Caco-2 (cell line): ENCODE measurements at regions not wholly inside any gene's neighbourhood (a gene's known extent, or its start where the extent isn't known, plus 50 kb on each side); places are given as distances from the start of the nearest gene placed in this dataset.

Experiments
- BruUV-seq: library from RNA; stranded (reverse); fragments of 400-500 nt; replicated peaks from 2 replicates; lab custom pipeline; 2021; lab: Mats Ljungman, UMichigan
- CTCF ChIA-PET: fragments of 300-600 bp; sonication (Branson Sonifier 250); formaldehyde crosslinking; loops from one replicate; lab custom pipeline; 2022; ENCODE audit warnings: antibody characterized with exemption; lab: Charles Lee
- POLR2A ChIA-PET: fragments of 300-600 bp; sonication (Branson Sonifier 250); formaldehyde crosslinking; loops from one replicate; lab custom pipeline; 2022; ENCODE audit warnings: antibody characterized with exemption; lab: Charles Lee
- DNase-seq, 2 experiments: peaks; one replicate each; pipeline versions ENCODE4 v3.0.0 to v3.0.0-alpha.2; 2020 to 2022
- H3K27me3 ChIP-seq: replicated peaks from 2 replicates; pipeline ENCODE4 v1.6.0; 2011; ENCODE audit warnings: low read length; ENCODE audit not compliant: control insufficient read depth, insufficient read depth
- H3K36me3 ChIP-seq: 2 replicates; pipeline ENCODE4 v1.5.1; 2011; ENCODE audit warnings: low read length; ENCODE audit not compliant: control insufficient read depth, insufficient read depth
- H3K4me1 ChIP-seq: fragments of 250-450 bp; sonication (Bioruptor Pico); 2 replicates; pipeline ENCODE4 v1.5.1; 2020; ENCODE audit warnings: mild to moderate bottlenecking
- H3K4me3 ChIP-seq: 2 replicates; pipeline ENCODE4 v1.5.1; 2011; ENCODE audit warnings: low read depth, mild to moderate bottlenecking, control low read depth, low read length
- H3K9me3 ChIP-seq: fragments of 250-450 bp; sonication (Bioruptor Pico); 2 replicates; pipeline ENCODE4 v1.5.1; 2020; ENCODE audit warnings: mild to moderate bottlenecking, moderate library complexity
- H3K27ac Mint-ChIP-seq: one replicate; pipeline ENCODE4 v1.8.0; 2022; ENCODE audit warnings: mixed read lengths; ENCODE audit not compliant: unreplicated experiment
- H3K27me3 Mint-ChIP-seq: one replicate; pipeline ENCODE4 v1.8.0; 2022; ENCODE audit warnings: mixed read lengths; ENCODE audit not compliant: insufficient read depth, unreplicated experiment
- H3K36me3 Mint-ChIP-seq: one replicate; pipeline ENCODE4 v1.8.0; 2022; ENCODE audit warnings: mild to moderate bottlenecking, mixed read lengths; ENCODE audit not compliant: insufficient read depth, unreplicated experiment
- H3K4me1 Mint-ChIP-seq: one replicate; pipeline ENCODE4 v1.8.0; 2022; ENCODE audit warnings: low read depth, mixed read lengths; ENCODE audit not compliant: unreplicated experiment
- H3K4me3 Mint-ChIP-seq: one replicate; pipeline ENCODE4 v1.8.0; 2022; ENCODE audit warnings: mild to moderate bottlenecking, moderate library complexity, mixed read lengths; ENCODE audit not compliant: unreplicated experiment
- H3K9me3 Mint-ChIP-seq: one replicate; pipeline ENCODE4 v1.8.0; 2022; ENCODE audit warnings: mixed read lengths; ENCODE audit not compliant: unreplicated experiment
- intact Hi-C: fragments of 100-400 bp; cut with micrococcal nuclease; formaldehyde crosslinking; loops from one replicate; pipeline ENCODE4 v1.10.0; 2022; ENCODE audit not compliant: unreplicated experiment
- TF ChIP-seq, protein P1 (sequence below), 2 experiments: fragments of 200-600 bp in 1 of 2; IDR thresholded peaks; 1 replicate in 1 of 2; 2 replicates in 1 of 2; pipeline versions ENCODE4 v1.5.1 to v1.8.0; 2011 to 2022; ENCODE audit warnings: antibody characterized with exemption in 1 of 2, control low read depth in 1 of 2, inconsistent platforms in 1 of 2, low read depth in 1 of 2, low read length in 1 of 2, mild to moderate bottlenecking in 1 of 2, moderate library complexity in 1 of 2; ENCODE audit not compliant: insufficient read depth in 1 of 2, severe bottlenecking in 1 of 2, unreplicated experiment in 1 of 2

DNA sequence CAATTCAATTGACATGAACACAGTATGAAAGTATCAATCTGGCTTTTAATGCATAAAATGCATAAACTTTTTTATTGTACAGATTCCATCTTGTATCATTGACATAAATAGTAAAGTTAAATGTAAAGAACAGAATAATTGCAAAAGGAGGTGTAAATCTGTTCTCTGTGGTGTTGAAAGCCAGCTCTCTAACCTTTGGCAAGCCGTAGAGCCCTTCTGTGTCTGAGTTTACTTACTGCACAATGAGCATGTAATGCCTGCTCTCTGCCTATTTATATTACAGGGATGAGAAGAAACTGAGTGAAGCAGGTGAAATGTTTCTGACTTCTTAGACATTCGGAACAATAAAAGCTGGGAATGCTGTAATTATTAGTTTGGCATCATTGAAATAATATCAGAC is 389.3 kb upstream of the EPHA5 start:
- H3K4me3 Mint-ChIP-seq: no peak overlapping the region
- no peaks in the 10 kb centered on the region for H3K4me1 ChIP-seq
- no peaks in the 10 kb centered on the region for H3K9me3 ChIP-seq
- H3K4me1 Mint-ChIP-seq: no peaks in the 10 kb centered on the region
- POLR2A ChIA-PET: no interaction called here
- intact Hi-C loops: no loop called here
- no peaks in the 10 kb centered on the region for H3K36me3 ChIP-seq
- H3K27me3 ChIP-seq: no peaks in the 10 kb centered on the region
- no peak overlapping the region for H3K4me3 ChIP-seq
- no peak overlapping the region for H3K27ac Mint-ChIP-seq
- CTCF ChIA-PET: no interaction called here
- no peaks in the 10 kb centered on the region for H3K27me3 Mint-ChIP-seq
- no peaks in the 10 kb centered on the region for H3K9me3 Mint-ChIP-seq
- BruUV-seq: no TSS peak
- TF ChIP-seq, protein P1, sequence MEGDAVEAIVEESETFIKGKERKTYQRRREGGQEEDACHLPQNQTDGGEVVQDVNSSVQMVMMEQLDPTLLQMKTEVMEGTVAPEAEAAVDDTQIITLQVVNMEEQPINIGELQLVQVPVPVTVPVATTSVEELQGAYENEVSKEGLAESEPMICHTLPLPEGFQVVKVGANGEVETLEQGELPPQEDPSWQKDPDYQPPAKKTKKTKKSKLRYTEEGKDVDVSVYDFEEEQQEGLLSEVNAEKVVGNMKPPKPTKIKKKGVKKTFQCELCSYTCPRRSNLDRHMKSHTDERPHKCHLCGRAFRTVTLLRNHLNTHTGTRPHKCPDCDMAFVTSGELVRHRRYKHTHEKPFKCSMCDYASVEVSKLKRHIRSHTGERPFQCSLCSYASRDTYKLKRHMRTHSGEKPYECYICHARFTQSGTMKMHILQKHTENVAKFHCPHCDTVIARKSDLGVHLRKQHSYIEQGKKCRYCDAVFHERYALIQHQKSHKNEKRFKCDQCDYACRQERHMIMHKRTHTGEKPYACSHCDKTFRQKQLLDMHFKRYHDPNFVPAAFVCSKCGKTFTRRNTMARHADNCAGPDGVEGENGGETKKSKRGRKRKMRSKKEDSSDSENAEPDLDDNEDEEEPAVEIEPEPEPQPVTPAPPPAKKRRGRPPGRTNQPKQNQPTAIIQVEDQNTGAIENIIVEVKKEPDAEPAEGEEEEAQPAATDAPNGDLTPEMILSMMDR (IDR thresholded peaks at IDR 0.05; ENCODE audit: insufficient read depth in 1 of 2, low read depth in 1 of 2, low read length in 1 of 2, severe bottlenecking in 1 of 2, unreplicated experiment in 1 of 2): no peak
- H3K36me3 Mint-ChIP-seq: no peaks in the 10 kb centered on the region
- DNase-seq: no peak

DNA sequence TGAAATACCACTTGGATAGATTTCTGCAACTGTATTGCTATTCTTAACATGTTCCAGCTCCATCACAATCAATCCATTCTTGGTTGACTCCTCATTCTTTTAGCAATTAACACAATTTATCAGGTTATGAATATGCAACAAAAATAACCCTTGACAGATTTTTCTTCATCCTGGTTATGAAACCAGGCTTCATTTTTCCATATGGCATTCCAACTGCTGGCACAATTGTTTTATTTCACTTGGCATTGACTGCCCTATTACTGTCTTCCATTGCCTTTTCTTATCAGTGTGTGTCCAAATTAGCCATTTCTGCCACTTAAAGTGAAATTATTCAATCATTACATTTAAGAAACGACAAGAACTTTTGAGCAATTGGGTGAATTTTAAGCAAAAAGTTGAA is 388.8 kb upstream of the EPHA5 start:
- H3K4me1 Mint-ChIP-seq: no peaks in the 10 kb centered on the region
- ChIA-PET CTCF (no interaction called here), POLR2A (no interaction called here)
- intact Hi-C loops: no loop called here
- no peaks in the 10 kb centered on the region for H3K4me1 ChIP-seq
- no peaks in the 10 kb centered on the region for H3K9me3 Mint-ChIP-seq
- no peaks in the 10 kb centered on the region for H3K27me3 Mint-ChIP-seq
- H3K36me3 Mint-ChIP-seq: no peaks in the 10 kb centered on the region
- TF ChIP-seq, protein P1 (IDR thresholded peaks at IDR 0.05; ENCODE audit: insufficient read depth in 1 of 2, low read depth in 1 of 2, low read length in 1 of 2, severe bottlenecking in 1 of 2, unreplicated experiment in 1 of 2): no peak
- no peak for DNase-seq
- H3K4me3 ChIP-seq: no peak overlapping the region
- H3K27me3 ChIP-seq: no peaks in the 10 kb centered on the region
- H3K9me3 ChIP-seq: no peaks in the 10 kb centered on the region
- no peak overlapping the region for H3K27ac Mint-ChIP-seq
- H3K4me3 Mint-ChIP-seq: no peak overlapping the region
- no TSS peak for BruUV-seq
- no peaks in the 10 kb centered on the region for H3K36me3 ChIP-seq

DNA sequence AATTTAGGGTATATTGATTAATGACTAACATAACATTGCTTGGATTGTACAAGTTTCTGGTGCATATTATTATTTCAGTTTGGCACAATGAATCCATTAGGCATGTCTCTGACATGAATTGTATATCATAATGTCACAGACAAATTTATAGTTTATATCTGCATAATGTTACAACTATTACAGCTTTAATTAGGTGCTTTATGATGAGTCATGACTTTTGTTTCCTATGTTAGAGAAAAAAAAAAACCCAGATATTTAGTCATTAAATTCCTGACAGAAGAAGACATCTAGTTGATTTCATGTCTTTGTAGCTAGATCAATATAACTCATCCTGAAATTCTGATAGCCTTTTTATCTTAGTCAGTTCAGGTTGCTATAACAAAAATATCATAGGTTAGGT is 385.7 kb upstream of the EPHA5 start:
- Mint-ChIP-seq H3K36me3 (no peaks in the 10 kb centered on the region), H3K9me3 (no peaks in the 10 kb centered on the region), H3K27me3 (no peaks in the 10 kb centered on the region), H3K27ac (no peak overlapping the region), H3K4me1 (no peaks in the 10 kb centered on the region), H3K4me3 (no peak overlapping the region)
- no peaks in the 10 kb centered on the region for H3K27me3 ChIP-seq
- no peak overlapping the region for H3K4me3 ChIP-seq
- H3K36me3 ChIP-seq: no peaks in the 10 kb centered on the region
- BruUV-seq: no TSS peak
- TF ChIP-seq, protein P1 (IDR thresholded peaks at IDR 0.05; ENCODE audit: insufficient read depth in 1 of 2, low read depth in 1 of 2, low read length in 1 of 2, severe bottlenecking in 1 of 2, unreplicated experiment in 1 of 2): no peak
- ChIA-PET CTCF (no interaction called here), POLR2A (no interaction called here)
- intact Hi-C loops: no loop called here
- H3K9me3 ChIP-seq: no peaks in the 10 kb centered on the region
- DNase-seq: no peak
- no peaks in the 10 kb centered on the region for H3K4me1 ChIP-seq
